WTC11 (cell line): ENCODE measurements at regions not wholly inside any gene's neighbourhood (a gene's known extent, or its start where the extent isn't known, plus 50 kb on each side); places are given as distances from the start of the nearest gene placed in this dataset.

Experiments used
- ATAC-seq: fragments of 200-7000 bp; cut with Tn5 transposase; 2 replicates; pipeline ENCODE4 v1.10.0; 2021; ENCODE audit warnings: mild to moderate bottlenecking, moderate library complexity
- CTCF ChIA-PET: fragments of 300-600 bp; sonication (Branson Sonifier 250); formaldehyde crosslinking; loops from one replicate; lab custom pipeline; 2021; ENCODE audit warnings: antibody characterized with exemption; lab: Charles Lee
- POLR2A ChIA-PET: fragments of 350-600 bp; sonication (Branson Sonifier 250); formaldehyde crosslinking; loops from one replicate; lab custom pipeline; 2021; ENCODE audit warnings: antibody characterized with exemption; lab: Charles Lee
- DNase-seq: peaks from one replicate; pipeline ENCODE4 v3.0.0; 2021; ENCODE audit warnings: low spot score
- H3K27ac Mint-ChIP-seq: 2 replicates; pipeline ENCODE4 v1.8.0; 2021; ENCODE audit warnings: mixed read lengths
- H3K27me3 Mint-ChIP-seq: 2 replicates; pipeline ENCODE4 v1.8.0; 2021; ENCODE audit warnings: low read depth, mild to moderate bottlenecking, moderate library complexity, mixed read lengths
- H3K36me3 Mint-ChIP-seq: 2 replicates; pipeline ENCODE4 v1.8.0; 2021; ENCODE audit warnings: mixed read lengths
- H3K4me1 Mint-ChIP-seq: 2 replicates; pipeline ENCODE4 v1.8.0; 2022; ENCODE audit warnings: mixed read lengths
- H3K4me3 Mint-ChIP-seq: 2 replicates; pipeline ENCODE4 v1.8.0; 2021; ENCODE audit warnings: mild to moderate bottlenecking, moderate library complexity, mixed read lengths
- H3K9me3 Mint-ChIP-seq: 2 replicates; pipeline ENCODE4 v1.8.0; 2021; ENCODE audit warnings: mixed read lengths
- AR ChIP-seq: fragments of 250-450 bp; sonication (Bioruptor Pico); IDR thresholded peaks from 2 replicates; pipeline ENCODE4 v1.9.0; 2021; ENCODE audit warnings: mild to moderate bottlenecking
- ARID4B ChIP-seq: sonication (generic); formaldehyde crosslinking; IDR thresholded peaks from 2 replicates; pipeline ENCODE4 v1.8.0; 2023; ENCODE audit warnings: missing genetic modification reagents, mild to moderate bottlenecking, borderline replicate concordance
- ETV6 ChIP-seq: sonication (generic); formaldehyde crosslinking; IDR thresholded peaks from 2 replicates; pipeline ENCODE4 v1.8.1; 2022; ENCODE audit warnings: mild to moderate bottlenecking, missing genetic modification reagents
- GABPB1 ChIP-seq: sonication (generic); formaldehyde crosslinking; IDR thresholded peaks from 2 replicates; pipeline ENCODE4 v1.8.1; 2023; ENCODE audit warnings: mild to moderate bottlenecking, missing genetic modification reagents
- HMGA2 ChIP-seq: fragments of 250-450 bp; sonication (Bioruptor Pico); IDR thresholded peaks from 2 replicates; pipeline ENCODE4 v1.4.0; 2021; ENCODE audit warnings: mild to moderate bottlenecking, moderate library complexity
- NFE2L1 ChIP-seq: sonication (generic); formaldehyde crosslinking; IDR thresholded peaks from 2 replicates; pipeline ENCODE4 v1.8.1; 2023; ENCODE audit warnings: missing genetic modification reagents
- NFYB ChIP-seq: sonication (generic); formaldehyde crosslinking; conservative IDR thresholded peaks from 2 replicates; pipeline ENCODE4 v1.8.0; 2022; ENCODE audit warnings: low read depth, missing genetic modification reagents
- NR2C2 ChIP-seq: sonication (generic); formaldehyde crosslinking; IDR thresholded peaks from 2 replicates; pipeline ENCODE4 v1.8.0; 2022; ENCODE audit warnings: mild to moderate bottlenecking, missing genetic modification reagents
- NR3C1 ChIP-seq: sonication (generic); formaldehyde crosslinking; conservative IDR thresholded peaks from 2 replicates; pipeline ENCODE4 v1.8.1; 2023; ENCODE audit warnings: low read depth, mild to moderate bottlenecking, missing genetic modification reagents
- PRDM15 ChIP-seq: sonication (generic); formaldehyde crosslinking; IDR thresholded peaks from 2 replicates; pipeline ENCODE4 v1.8.0; 2022; ENCODE audit warnings: missing genetic modification reagents
- RORB ChIP-seq: fragments of 250-450 bp; sonication (Bioruptor Pico); IDR thresholded peaks from 2 replicates; pipeline ENCODE4 v1.9.0; 2021; ENCODE audit warnings: mild to moderate bottlenecking
- SOX15 ChIP-seq: fragments of 250-450 bp; sonication (Bioruptor Pico); IDR thresholded peaks from 2 replicates; pipeline ENCODE4 v1.9.0; 2021; ENCODE audit warnings: mild to moderate bottlenecking
- TEAD1 ChIP-seq: sonication (generic); formaldehyde crosslinking; IDR thresholded peaks from 2 replicates; pipeline ENCODE4 v1.8.0; 2022; ENCODE audit warnings: mild to moderate bottlenecking, missing genetic modification reagents
- TEAD4 ChIP-seq: sonication (generic); formaldehyde crosslinking; IDR thresholded peaks from 2 replicates; pipeline ENCODE4 v1.8.0; 2022; ENCODE audit warnings: mild to moderate bottlenecking, missing genetic modification reagents
- ZNF138 ChIP-seq: sonication (generic); formaldehyde crosslinking; conservative IDR thresholded peaks from 2 replicates; pipeline ENCODE4 v1.8.1; 2022; ENCODE audit warnings: mild to moderate bottlenecking, moderate library complexity, missing genetic modification reagents
- ZNF263 ChIP-seq: sonication (generic); formaldehyde crosslinking; IDR thresholded peaks from 2 replicates; pipeline ENCODE4 v1.8.1; 2022; ENCODE audit warnings: low read depth, mild to moderate bottlenecking, moderate library complexity, missing genetic modification reagents
- ZNF396 ChIP-seq: fragments of 250-450 bp; sonication (Bioruptor Pico); IDR thresholded peaks from 2 replicates; pipeline ENCODE4 v1.8.0; 2021; ENCODE audit warnings: mild to moderate bottlenecking, moderate library complexity, borderline replicate concordance
- TF ChIP-seq, protein P1 (sequence below): fragments of 250-450 bp; sonication (Bioruptor Pico); IDR thresholded peaks from 2 replicates; pipeline ENCODE4 v1.8.0; 2021; ENCODE audit warnings: mild to moderate bottlenecking

GRCh38 chr2:49567811-49568600 is 413.7 kb upstream of the FSHR start:
- DNase-seq (no peak), ATAC-seq (no peak)
- POLR2A ChIA-PET, result no interaction called here
- TF ChIP-seq AR, result no peak
- TF ChIP-seq NR2C2 (CRISPR knock-in tag), result no peak
- TF ChIP-seq TEAD4 (CRISPR knock-in tag), result no peak
- no peak for TF ChIP-seq TEAD1
- no peak for TF ChIP-seq ZNF396 (CRISPR knock-in tag)
- TF ChIP-seq ZNF138 (CRISPR knock-in tag), result no peak
- TF ChIP-seq NFE2L1, result no peak
- TF ChIP-seq NFYB (CRISPR knock-in tag), result no peak
- TF ChIP-seq HMGA2, result no peak
- no peak for TF ChIP-seq NR3C1 (CRISPR knock-in tag)
- Mint-ChIP-seq H3K27ac (no peak overlapping the region), H3K36me3 (no peaks in the 10 kb centered on the region), H3K4me1 (no peaks in the 10 kb centered on the region), H3K27me3 (no peaks in the 10 kb centered on the region), H3K4me3 (no peak overlapping the region), H3K9me3 (peaks cover 6% of the 10 kb centered on the region)
- CTCF ChIA-PET, result no interaction called here

DNA sequence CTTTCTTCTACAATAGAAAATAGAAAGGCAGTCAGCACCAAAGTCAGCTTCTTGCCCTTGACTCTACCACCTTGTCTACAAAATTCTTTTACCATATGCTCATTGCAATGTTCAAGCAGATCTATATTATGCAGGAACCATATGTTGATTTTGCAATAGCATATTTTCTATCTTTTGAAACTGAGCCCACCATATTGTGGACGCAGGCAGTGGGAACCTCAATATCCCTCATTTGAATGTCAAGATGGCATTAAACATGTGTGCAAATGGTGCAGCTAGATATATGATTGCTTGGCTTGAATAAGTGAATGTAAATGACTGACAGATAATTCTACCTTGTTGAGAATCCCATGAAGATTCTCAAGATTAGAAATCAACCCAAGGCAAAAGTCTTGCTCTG is 412.7 kb upstream of the FSHR start:
- no peak for DNase-seq
- ChIA-PET POLR2A (no interaction called here), CTCF (no interaction called here)
- Mint-ChIP-seq H3K27me3 (no peaks in the 10 kb centered on the region), H3K36me3 (no peaks in the 10 kb centered on the region), H3K9me3 (peaks cover 6% of the 10 kb centered on the region), H3K4me1 (no peaks in the 10 kb centered on the region), H3K4me3 (no peak overlapping the region), H3K27ac (no peak overlapping the region)
- no peak for ATAC-seq
- TF ChIP-seq TEAD4 (CRISPR knock-in tag) (no peak), ARID4B (CRISPR knock-in tag) (no peak)

DNA sequence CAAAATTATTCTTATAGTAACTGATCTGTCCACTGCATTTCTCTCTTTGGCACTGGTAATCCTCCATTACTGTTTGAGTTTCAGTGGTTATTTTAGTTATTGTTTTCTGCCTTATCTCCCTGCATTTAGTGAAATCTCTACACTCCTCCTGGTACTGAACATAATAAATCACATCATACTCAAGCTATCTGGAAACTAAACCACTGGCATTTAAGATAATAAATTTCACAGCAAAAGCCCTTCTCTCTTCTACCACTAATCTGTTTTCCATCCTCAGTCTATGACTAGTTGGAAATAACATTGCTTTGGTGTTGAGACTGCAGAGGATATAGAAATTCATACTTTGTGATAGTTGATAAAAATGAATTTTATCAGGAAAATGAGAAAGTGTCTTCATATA is 399.3 kb upstream of the FSHR start:
- Mint-ChIP-seq H3K4me3 (no peak overlapping the region), H3K4me1 (peaks cover 6% of the 10 kb centered on the region), H3K9me3 (peaks cover 4% of the 10 kb centered on the region), H3K36me3 (no peaks in the 10 kb centered on the region), H3K27me3 (no peaks in the 10 kb centered on the region), H3K27ac (no peak overlapping the region)
- DNase-seq (no peak), ATAC-seq (no peak)
- ChIA-PET POLR2A (no interaction called here), CTCF (no interaction called here)
- TF ChIP-seq RORB (CRISPR knock-in tag), result no peak
- no peak for TF ChIP-seq AR
- no peak for TF ChIP-seq ETV6 (CRISPR knock-in tag)
- no peak for TF ChIP-seq ZNF263 (CRISPR knock-in tag)
- no peak for TF ChIP-seq SOX15 (CRISPR knock-in tag)
- no peak for TF ChIP-seq PRDM15
- TF ChIP-seq GABPB1 (CRISPR knock-in tag), result no peak
- TF ChIP-seq, protein P1, sequence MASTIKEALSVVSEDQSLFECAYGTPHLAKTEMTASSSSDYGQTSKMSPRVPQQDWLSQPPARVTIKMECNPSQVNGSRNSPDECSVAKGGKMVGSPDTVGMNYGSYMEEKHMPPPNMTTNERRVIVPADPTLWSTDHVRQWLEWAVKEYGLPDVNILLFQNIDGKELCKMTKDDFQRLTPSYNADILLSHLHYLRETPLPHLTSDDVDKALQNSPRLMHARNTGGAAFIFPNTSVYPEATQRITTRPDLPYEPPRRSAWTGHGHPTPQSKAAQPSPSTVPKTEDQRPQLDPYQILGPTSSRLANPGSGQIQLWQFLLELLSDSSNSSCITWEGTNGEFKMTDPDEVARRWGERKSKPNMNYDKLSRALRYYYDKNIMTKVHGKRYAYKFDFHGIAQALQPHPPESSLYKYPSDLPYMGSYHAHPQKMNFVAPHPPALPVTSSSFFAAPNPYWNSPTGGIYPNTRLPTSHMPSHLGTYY (CRISPR knock-in tag), result no peak
- no peak for TF ChIP-seq TEAD4 (CRISPR knock-in tag)
